Superior temporal gyrus (tissue), 1 donor: ENCODE measurements at regions not wholly inside any gene's neighbourhood (a gene's known extent, or its start where the extent isn't known, plus 50 kb on each side); places are given as distances from the start of the nearest gene placed in this dataset.

ENCODE experiments used
- DNase-seq: peaks from one replicate; pipeline ENCODE4 v3.0.0-alpha.2; 2016; ENCODE audit errors: extremely low spot score

DNA sequence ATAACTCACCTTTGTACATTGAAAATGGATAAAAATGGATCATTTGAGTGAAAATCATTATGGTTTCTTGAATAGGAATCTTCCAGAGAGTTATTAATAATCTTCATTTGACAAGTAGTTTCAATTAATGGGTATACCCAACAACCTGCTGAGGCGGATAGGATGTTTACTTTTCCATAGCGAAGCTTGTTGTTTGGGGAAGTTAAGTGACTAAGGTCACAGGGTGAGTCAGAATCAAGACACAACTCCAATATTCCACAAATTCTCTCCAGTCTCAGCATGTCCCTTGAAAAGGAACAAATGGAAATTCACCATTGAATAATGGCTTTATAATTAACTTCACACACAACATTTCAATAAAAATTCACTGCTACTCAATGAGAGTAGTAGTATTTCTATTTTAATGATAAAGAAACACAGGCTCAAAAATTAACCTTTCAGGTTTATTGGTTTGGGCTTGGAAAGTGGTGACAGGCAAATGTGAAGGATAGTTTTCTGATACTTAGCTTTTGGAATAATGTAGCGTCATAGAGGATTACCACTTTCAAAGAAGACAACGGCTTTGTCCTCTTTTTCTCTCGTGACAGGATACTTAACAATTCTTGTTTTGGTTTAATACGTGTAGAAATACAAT is 211.3 kb downstream of the GPD2 start:
- no peak for DNase-seq

DNA sequence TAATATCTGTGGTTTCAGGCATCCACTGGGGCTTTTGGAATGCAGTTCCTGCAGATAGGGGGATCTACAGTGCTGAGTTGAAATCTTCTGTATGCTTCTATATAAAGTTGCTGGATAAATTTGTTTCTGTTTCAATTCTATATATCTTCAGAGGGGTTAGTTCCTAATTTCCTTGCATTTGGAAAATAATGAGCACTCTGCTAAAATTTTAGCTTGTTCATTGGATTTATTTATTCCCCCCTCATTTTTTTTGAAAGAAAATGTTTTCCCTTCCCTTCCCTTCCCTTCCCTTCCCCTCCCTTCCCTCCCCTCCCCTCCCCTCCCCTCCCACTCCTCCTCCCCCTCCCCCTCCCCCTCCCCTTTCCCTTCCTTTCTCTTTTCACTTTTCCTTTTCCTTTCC is 212.3 kb downstream of the GPD2 start:
- DNase-seq = no peak

DNA sequence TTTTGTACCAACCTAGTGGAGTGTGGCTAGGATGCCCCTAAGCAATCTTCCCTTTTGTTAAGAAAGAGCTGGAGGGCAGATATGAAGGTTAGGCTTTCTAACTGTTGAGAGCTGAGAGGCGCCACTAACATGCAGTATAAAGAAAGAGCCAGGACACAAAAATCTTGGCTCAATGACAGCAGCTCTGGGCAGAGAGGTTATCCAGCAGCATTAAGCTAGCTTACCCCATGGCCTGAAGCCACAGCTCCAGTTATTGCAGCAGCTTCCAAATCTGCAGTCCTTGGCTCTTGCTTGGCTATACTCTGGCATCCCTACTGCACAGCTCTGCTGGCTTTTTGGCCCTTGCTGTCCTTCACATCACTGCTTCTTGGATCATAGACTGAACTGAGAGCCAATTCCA is 213.4 kb downstream of the GPD2 start:
- DNase-seq = no peak

DNA sequence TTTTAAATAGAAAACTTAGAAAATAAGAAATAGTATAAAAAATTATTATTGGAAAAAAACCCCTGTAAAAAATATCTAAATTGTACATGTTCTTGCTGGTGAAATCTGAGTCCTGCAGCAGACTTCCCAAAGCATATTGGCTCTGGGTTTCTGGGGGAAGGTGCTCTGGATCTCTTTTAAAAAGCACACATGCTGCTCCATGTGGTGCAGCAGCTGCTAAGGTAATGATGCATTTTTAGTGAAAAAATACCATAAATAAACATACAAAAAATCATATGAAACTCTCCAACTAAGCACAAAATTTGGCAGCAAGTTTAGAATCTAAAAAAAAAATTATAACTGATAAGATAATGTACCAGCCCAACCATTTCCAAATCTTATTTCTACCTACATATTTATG is 216.5 kb downstream of the GPD2 start:
- DNase-seq = no peak

DNA sequence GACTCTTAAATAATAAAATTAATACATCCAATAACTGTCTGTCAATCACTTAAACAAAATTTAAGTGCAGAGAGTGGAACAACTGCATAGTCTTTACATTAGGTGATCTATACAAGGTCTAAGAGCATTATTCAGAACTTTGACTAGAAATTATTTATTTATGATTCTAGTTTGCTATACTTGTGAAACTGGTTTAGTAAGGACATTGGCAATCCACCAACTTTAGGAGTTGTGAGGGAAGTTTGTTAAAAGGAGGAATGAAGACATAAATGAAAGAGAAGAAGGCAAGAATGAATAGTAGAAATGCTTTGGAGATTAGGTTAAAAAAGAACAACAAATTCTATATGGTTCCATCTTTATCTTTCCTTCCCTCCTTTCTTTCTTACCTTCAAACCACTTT is 217.5 kb downstream of the GPD2 start:
- DNase-seq = no peak

DNA sequence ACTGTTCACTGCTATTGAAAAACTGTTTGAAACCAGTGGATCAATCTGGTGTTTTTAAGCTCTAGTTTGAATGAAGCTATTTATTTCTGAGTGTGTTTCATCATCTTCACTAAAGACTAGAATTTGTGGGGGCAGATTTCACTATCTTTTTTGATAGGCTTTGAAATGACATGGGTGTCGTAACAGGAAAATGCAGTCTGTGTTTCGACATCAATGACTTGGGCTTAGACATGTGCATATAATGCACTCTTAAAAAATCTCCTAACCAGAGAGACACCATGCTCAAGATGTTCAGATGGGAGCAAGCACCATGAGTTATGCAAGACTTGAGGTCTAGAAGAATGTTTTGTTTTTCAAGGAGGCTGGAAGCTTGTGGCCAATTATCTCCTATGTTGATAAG is 221.6 kb downstream of the GPD2 start:
- DNase-seq = no peak

DNA sequence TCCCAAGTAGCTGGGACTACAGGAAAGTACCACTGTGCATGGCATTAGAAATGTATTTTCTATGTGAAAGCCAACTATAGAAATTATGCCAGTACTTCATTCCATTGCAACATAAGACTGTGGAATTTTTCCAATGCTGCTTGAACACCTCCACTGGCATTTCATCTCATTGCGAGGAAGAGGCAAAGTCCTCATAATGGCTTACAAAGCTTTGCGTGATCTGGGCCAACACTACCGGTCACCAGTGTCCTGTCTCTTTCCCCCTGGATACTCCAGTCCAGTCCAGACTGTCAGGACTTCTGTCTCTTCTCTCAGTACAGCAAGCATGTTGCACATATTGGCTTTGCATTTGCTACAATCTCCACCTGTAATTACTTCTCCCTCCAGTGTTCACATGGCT is 223.5 kb downstream of the GPD2 start:
- no peak for DNase-seq

DNA sequence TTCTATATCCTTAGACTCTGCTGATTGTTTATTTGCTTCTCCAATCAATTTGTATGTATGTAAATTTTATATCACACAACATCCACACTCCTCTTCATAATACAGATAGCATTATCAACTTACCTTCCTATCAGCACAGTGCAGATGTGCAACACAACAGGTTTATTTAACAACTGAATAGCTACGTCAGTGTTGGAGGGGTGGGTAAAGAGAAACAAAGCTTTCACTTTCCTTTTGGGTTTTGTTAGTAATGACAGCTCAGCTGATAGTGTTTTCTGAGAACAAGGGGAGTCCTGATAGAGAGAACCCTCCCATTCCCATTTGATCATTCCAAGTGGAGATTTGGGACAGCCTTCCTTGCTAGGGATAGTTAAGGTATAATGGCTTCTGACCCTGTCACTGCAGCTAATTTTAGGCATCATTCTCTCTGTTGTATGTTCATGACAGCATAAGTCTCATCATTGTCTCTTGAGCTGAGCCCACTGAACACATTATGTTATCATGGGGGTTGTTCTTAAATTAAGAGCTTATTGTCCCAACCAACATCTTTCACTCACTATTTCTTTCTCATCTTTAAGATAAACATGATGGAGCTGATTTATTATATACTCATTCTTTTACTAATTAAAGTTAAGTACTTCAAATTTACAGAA is 227.7 kb downstream of the GPD2 start:
- no peak for DNase-seq

DNA sequence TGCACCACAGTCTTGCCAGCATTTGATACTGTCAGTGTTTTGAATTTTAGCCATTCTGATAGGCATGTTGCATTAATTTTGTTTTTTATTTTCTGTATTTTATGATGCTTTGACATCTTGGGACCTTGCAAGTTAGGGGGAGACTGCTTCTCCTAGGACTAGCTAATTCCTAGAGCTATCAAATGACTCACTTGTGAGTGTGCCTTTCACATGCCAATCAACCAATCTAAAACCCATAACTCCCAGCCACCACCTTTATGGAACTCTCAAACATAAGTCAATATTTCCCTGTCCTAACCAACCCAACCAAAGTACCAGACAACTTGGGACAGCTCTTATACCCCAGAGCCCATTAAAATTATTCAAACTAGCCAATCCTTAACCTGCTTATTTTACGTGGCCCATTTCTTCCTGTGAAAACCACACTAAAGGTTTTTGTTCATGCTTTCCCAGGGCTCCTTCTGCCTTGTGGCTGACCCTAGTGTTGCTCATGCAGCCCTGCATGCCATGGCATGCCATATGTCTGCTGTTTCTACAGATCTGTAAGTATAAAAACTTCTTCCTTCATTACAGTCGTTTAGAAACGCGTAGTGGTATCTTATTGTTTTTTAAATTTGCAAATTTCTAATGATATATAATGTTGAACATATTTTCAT is 230.1 kb downstream of the GPD2 start:
- DNase-seq = no peak

DNA sequence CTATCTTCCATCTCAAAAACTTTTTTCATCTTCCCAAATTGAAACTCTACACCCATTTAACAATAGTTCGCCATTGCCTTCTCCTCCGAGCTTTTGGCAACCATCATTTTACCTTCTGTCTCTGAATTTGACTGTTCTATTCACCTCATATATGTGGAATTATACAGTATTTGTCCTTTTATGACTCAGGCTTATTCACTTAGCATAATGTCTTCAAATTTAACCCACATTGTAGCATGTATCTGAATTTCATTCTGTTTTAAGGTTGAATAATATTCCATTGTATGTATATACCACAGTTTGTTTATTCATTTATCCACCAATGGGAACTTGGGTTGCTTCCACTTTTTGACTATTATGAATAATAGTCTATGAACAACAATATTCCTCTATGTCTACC is 233.9 kb downstream of the GPD2 start:
- no peak for DNase-seq

DNA sequence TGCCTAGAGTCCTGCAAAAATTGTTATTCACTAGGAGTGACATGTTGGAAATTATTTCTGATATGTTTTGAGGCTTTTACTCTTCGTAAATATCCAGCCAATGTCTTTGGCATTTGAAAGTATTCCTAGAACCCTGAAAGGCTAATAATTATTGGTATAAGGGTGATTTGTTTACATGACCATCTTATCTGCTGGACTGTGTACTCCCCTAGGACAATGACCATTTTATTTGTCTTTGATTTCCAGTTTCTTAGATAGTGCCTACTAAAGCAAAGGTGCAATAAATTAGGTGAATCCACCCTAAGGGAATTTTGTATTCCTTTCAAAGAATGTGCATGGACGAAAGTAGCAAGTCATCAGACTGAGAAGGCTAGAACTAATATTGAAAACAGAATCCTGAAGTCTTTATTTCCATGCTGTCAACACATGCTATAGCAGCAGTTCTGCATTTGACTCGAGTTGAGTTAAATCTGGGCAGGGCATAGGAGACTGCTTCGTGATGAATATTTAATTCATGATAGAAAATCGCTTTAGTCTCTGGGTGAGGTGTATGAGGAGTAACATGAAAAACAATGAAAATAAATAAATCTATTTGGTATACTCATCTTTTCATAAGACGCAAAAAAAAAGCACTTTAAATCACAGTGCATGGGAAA is 235.7 kb downstream of the GPD2 start:
- no peak for DNase-seq

DNA sequence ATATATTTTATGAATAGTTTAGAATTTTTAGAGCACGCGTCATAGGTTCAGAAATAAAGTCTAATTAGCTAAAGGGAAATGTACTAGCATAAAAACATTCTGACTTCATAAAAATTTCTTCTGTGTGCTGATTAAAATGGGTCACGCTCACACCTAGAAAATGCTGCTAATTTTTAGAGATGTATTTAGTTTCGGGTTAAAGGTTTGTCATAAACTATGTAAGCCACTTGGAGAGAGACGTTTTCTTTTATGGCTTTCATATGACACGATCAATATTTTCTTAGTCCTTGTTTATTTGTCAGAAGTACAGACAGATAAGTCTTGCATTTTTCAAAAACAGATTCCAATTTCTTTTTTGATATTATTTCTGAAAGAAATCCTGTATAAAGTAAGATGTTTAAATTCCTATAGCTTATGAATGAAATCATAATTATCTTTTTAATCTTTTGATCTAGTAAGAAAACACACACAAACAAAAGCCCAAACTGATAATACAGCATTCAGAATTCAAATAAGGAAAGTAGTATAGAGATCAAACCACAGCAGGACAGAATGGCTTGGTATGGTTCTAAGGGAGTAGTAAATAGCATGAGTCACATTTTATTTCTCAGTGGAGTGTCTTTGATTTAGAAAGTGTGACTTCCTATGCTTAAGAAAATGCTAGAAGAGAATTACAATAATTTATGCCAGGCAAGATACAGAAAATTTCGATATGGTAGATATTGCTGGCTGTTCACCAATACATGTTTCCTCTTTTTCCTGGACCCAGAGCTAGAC is 236.6 kb downstream of the GPD2 start:
- DNase-seq = no peak

DNA sequence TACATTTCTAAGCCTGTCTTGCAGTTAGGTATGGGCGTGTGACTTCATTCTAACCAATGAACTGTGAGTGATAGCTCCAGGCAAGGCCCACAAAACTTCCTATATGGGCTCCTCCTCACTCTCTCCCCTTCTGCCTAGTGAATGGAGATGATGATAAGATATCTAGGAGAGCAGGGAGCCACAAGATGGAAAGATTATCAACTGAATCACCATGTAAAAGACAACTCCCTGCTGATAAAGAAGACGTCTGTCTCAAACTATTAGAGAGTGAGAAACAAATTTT is 237.1 kb downstream of the GPD2 start:
- no peak for DNase-seq

DNA sequence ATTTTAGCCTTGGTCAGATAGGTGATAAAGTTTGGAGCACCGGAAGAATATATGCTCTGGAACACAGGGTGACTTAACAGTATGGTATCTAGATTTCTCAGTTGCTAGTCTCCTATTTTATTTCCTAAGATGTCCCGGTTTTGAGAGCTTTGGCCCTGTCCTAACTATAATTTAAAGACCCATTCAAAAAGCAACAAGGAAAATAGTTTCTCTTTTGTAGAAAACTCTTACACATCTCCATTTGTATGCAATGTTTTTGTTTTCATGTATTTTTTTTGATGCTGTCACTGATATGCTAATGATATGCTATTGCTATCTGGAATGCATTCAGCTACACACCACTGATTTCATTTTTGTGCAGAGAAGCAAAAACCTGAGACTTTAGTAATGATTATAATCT is 237.8 kb downstream of the GPD2 start:
- no peak for DNase-seq

DNA sequence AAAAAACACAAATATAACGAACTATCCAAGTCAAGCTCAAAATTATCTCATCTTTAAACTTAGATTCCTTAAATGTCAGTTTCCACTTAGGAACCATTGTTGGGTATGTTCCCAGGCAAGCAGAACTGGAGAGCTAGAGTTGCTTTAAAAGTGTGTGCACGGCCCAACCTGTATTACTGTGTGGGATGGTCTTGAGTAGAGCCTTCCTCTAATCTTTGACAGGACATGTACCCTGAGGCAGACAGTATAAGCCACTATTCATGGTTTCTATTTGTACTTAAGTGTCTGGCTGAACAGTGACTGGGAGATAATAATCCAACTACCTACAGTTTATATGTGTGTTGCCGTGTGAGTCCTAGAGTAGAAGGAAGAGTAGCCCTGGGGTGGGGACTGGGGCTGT is 239.7 kb downstream of the GPD2 start:
- no peak for DNase-seq

DNA sequence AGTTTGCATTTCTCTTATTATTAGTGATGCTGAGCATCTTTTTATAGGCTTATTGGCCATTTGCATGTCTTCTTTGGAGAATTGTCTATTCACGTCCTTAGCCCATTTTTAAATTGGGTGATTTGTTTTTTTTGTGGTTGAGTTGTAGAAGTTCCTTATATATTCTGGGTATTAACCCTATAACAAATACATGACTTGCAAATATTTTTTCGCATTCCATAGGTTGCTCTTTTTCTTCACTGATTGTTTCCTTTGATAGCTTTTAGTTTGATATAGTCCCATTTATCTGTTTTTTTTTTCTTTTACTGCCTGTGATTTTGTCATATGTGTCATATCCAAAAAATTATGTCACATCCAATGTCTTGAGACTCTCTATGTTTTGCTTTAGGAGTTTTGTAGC is 243.6 kb downstream of the GPD2 start:
- DNase-seq = no peak

DNA sequence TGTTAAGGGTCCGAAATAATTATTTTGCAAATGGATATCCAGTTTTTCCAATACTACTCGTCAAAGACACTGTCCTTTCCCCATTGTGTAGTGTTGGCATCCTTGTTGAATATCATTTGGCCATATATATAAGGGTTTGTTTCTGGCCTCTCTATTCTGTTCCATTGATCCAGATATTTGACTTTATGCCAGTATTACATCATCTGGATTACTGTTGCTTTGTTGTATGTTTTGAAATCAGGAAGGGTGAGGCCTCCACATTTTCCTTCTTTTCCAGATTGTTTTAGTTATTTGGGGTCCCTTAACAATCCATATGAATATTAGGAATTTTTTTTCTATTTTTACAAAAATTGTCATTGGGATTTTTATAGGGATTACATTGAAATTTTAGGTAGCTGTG is 244.1 kb downstream of the GPD2 start:
- no peak for DNase-seq

DNA sequence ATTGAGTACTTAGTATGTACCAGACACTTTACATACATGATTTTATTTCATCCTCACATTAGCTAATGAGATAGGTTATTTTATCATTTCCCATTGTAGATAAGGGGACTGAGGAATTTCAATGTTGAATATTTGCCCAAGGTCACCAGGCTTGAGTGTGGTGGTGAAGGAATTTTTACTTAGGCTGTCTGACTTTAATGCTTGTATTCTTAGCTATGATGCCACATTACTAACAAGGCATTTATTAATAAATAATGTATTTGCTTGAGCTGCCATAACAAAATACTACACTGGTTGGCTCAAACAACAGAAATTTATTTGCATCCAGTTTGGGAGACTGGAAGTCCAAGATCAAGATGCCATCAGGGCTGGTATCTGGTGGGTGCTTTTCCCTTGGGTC is 250.9 kb downstream of the GPD2 start:
- DNase-seq = no peak

DNA sequence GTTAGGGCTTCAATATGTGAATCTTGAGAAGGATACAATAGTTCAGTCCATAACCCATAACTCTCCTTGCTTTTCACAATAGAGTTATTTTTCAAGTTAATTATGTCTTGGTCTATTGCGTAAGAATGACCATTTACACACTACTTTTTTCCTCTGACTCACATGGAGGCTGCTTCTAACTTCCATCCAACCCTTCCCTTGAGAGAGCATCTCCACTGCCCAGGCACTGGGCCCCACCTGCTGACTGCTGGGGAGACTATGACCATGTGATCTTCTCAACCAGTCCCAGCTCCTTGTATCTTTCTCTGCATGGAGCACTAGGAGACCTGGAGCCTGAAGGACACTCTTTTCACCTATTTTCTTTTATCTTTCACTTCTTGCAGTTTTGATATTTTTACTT is 251.5 kb downstream of the GPD2 start:
- no peak for DNase-seq

DNA sequence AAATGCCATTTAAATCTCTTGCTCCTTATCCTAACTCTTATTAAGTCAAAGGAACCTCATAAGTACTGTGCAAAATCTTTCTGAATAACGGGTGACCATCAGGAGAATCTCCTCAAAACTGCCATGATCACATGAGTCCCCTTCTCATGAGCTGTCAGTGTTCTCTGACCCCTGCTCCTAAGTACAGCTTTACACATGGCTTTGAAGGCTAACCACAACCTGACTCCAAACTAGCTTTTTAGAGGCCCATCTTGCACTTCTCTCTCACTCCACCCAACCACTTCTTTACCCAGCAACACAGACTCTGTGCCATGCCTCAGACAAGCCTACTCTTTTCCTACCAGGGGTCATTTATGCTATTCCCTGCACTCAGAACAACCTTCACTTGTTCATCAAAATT is 253.8 kb downstream of the GPD2 start:
- DNase-seq = no peak

DNA sequence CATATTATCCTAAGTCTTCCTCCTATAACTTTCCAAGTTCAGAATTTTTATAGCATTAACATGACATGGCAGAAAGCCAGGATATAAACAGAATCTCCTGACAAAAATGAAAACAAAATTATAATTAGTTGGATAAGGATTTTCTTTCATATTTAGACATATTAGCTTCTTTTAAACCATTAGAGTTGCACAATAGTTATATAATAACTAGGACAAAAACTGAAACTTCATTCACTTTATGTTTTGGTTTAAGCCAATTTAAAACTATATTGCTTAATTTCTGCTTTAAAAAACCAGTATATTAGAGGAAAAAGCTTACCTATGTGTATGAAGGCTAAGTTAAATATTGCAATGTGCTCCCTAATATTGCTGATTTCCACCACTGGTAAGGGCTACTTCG is 254.8 kb downstream of the GPD2 start:
- no peak for DNase-seq

DNA sequence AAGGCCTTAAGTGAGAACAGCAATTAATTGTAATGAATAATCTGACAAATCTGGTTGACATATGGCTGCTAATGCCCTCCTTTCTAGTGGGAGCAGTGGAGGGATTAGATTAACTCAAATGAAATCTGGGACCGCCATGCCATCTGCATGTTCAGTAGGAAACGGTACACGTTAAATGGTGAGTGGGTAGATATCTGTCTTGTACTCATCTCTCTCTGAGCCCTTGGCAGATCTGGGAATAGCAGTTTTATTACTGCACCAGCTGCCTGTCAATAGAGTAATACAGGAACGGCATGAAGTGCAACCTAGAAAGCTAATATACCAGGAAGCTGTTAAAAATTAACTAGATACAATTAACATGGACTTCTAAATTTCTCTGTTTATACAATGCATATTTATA is 258.8 kb downstream of the GPD2 start:
- DNase-seq = no peak

DNA sequence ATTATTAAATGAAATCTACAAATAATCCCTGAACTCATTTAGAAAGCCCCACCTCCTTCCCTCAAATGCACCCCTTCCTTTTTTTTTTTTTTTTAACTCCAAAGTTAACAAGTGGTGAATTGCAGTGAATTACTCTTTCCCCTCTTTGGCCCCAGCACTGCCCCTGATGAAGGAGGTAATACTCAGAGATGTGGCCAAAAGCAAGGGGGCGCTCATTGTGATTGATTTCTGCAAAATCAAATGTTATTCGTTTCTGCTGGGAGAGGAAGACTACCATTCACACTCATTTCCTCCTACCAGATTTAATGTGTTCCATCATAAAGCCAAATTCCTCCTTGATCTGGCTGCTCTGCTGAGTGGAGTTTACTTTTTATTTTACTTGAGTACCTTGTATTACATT is 259.4 kb downstream of the GPD2 start:
- no peak for DNase-seq
